Lower leg skin (tissue), 3 donors: ENCODE measurements at regions not wholly inside any gene's neighbourhood (a gene's known extent, or its start where the extent isn't known, plus 50 kb on each side); places are given as distances from the start of the nearest gene placed in this dataset.

ENCODE experiments used
- CTCF ChIP-seq, 3 donors: fragments of 450-650 bp; IDR thresholded peaks; one replicate each; pipeline ENCODE4 v1.5.1; 2016; ENCODE audit warnings: antibody characterized with exemption in 3 of 3, mild to moderate bottlenecking in 3 of 3, moderate library complexity in 2 of 3
- POLR2A ChIP-seq, 2 donors: fragments of 450-650 bp; IDR thresholded peaks; one replicate each; pipeline ENCODE4 v1.6.1; 2016 to 2017; ENCODE audit warnings: antibody characterized with exemption in 2 of 2, mild to moderate bottlenecking in 1 of 2, moderate library complexity in 1 of 2

- TF ChIP-seq CTCF (IDR thresholded peaks at IDR 0.05) (no peak), POLR2A (IDR thresholded peaks at IDR 0.05) (no peak)
These were observed 267.1 kb downstream of the KLF5 start for GRCh38 chr13:73325723-73326558.
